A549 (cell line): ENCODE measurements at regions not wholly inside any gene's neighbourhood (a gene's known extent, or its start where the extent isn't known, plus 50 kb on each side); places are given as distances from the start of the nearest gene placed in this dataset.
"Not testable (repeated sequence)": the region's sequence is repeated elsewhere in the genome, so short reads cannot be mapped to it uniquely, and the experiment has no call there.

Experiments
- CTCF ChIP-seq: fragments of >200 bp; sonication (Bioruptor Twin); formaldehyde crosslinking; IDR thresholded peaks from 3 replicates; pipeline ENCODE4 v1.5.1; 2016
- HDAC2 ChIP-seq: fragments of 200-600 bp; sonication (generic); IDR thresholded peaks from 2 replicates; pipeline ENCODE4 v1.6.1; 2016

DNA sequence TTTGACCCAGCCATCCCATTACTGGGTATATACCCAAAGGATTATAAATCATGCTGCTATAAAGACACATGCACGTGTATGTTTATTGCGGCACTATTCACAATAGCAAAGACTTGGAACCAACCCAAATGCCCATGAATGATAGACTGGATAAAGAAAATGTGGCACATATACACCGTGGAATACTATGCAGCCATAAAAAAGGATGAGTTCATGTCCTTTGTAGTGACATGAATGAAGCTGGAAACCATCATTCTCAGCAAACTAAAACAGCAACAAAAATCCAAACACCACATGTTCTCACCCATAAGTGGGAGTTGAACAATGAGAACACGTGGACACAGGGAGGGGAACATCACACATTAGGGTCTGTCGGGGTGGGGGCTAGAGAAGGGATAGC, 889.1 kb downstream of the NR2F1-AS1 start:
- TF ChIP-seq HDAC2, CTCF: not testable (repeated sequence)
